Skeletal muscle tissue (tissue), 3 donors: ENCODE measurements at regions not wholly inside any gene's neighbourhood (a gene's known extent, or its start where the extent isn't known, plus 50 kb on each side); places are given as distances from the start of the nearest gene placed in this dataset.
"Not testable (repeated sequence)": the region's sequence is repeated elsewhere in the genome, so short reads cannot be mapped to it uniquely, and the experiment has no call there.

Experiments used
- H3K27ac ChIP-seq: one replicate; pipeline ENCODE4 v1.7.0; 2013; ENCODE audit warnings: mild to moderate bottlenecking, low read depth, low read length, inconsistent platforms
- H3K27me3 ChIP-seq, 3 donors: one replicate each; pipeline ENCODE4 v1.7.0; 2013; ENCODE audit warnings: low read length in 3 of 3; ENCODE audit not compliant: control insufficient read depth in 3 of 3, insufficient read depth in 3 of 3
- H3K36me3 ChIP-seq, 3 donors: one replicate each; pipeline ENCODE4 v1.7.0; 2013; ENCODE audit warnings: low read length in 3 of 3; ENCODE audit not compliant: control insufficient read depth in 3 of 3, insufficient read depth in 3 of 3
- H3K4me1 ChIP-seq, 3 donors: one replicate each; pipeline ENCODE4 v1.7.0; 2013; ENCODE audit warnings: low read length in 3 of 3, mild to moderate bottlenecking in 3 of 3; ENCODE audit not compliant: control insufficient read depth in 3 of 3, insufficient read depth in 3 of 3
- H3K4me3 ChIP-seq, 3 donors: one replicate each; pipeline ENCODE4 v1.7.0; 2013; ENCODE audit warnings: low read length in 3 of 3
- H3K9ac ChIP-seq, 3 donors: one replicate each; pipeline ENCODE4 v1.7.0; 2013; ENCODE audit warnings: low read length in 3 of 3, mild to moderate bottlenecking in 3 of 3, moderate library complexity in 2 of 3, low read depth in 1 of 3
- H3K9me3 ChIP-seq, 3 donors: one replicate each; pipeline ENCODE4 v1.7.0; 2013; ENCODE audit warnings: low read length in 3 of 3; ENCODE audit not compliant: control insufficient read depth in 3 of 3
- donor health status: Osteomylitis.

GRCh38 chr1:232355162-232356006 is 274.5 kb downstream of the SIPA1L2 start:
- no peaks in the 10 kb centered on the region for H3K9me3 ChIP-seq
- no peak overlapping the region for H3K27ac ChIP-seq
- no peaks in the 10 kb centered on the region for H3K36me3 ChIP-seq

DNA sequence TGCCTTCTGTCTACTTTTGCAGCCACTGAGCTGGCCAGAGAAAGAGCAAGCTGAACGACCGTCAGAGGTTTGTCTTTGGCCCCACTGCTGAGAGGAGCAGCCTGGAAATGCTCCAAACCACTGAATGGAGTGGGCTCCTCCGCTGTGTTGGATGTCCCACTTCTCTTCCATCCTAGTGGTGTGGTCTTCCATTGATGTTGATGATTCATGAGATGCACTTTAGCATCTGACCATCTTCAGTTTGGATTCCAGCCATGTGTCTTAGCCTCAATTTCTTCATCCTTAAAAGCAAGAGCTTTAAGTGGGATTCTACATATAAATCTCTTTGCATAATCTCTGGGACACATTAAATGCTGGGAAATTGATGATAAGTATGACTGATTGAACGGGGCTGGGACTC is 276.9 kb downstream of the SIPA1L2 start:
- no peak overlapping the region for H3K9ac ChIP-seq
- H3K9me3 ChIP-seq: no peaks in the 10 kb centered on the region
- H3K27ac ChIP-seq: no peak overlapping the region
- no peaks in the 10 kb centered on the region for H3K4me1 ChIP-seq
- no peak overlapping the region for H3K4me3 ChIP-seq
- H3K36me3 ChIP-seq: no peaks in the 10 kb centered on the region
- H3K27me3 ChIP-seq: no peaks in the 10 kb centered on the region

More at GRCh38 chr1:232355162-232356006, 274.5 kb downstream of the SIPA1L2 start:
- Histone ChIP-seq H3K27me3 (no peaks in the 10 kb centered on the region), H3K9ac (no peak overlapping the region), H3K4me1 (no peaks in the 10 kb centered on the region), H3K4me3 (no peak overlapping the region)

DNA sequence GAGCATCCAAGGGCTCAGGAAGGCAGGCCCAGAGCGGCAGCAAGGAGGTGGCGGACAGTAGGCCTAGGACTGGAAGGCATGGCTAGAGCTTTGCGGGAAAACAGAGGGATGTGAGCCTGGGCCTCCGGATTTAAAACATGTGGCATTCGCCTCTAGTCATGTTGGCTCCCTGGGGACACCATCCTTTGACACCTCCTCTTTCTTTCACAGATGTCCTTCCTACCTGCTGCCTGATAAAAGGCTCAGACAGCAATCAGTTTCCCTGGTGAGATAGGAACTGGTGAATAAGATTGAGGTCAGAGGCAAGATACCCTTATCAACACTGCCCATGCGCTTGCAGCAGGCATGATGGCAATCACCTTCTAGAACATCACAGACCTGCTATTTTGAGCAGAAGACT is 277.6 kb downstream of the SIPA1L2 start:
- no peaks in the 10 kb centered on the region for H3K9me3 ChIP-seq
- H3K4me3 ChIP-seq: no peak overlapping the region
- no peaks in the 10 kb centered on the region for H3K4me1 ChIP-seq
- H3K27ac ChIP-seq: no peak overlapping the region
- H3K9ac ChIP-seq: no peak overlapping the region
- H3K27me3 ChIP-seq: no peaks in the 10 kb centered on the region
- H3K36me3 ChIP-seq: no peaks in the 10 kb centered on the region

- Histone ChIP-seq H3K9ac (no peak overlapping the region), H3K27me3 (no peaks in the 10 kb centered on the region), H3K9me3 (no peaks in the 10 kb centered on the region), H3K4me1 (no peaks in the 10 kb centered on the region), H3K36me3 (no peaks in the 10 kb centered on the region), H3K27ac (no peak overlapping the region), H3K4me3 (no peak overlapping the region)
Observed at GRCh38 chr1:232351335-232351734, 278.6 kb downstream of the SIPA1L2 start.

- H3K27ac ChIP-seq: no peak overlapping the region
- no peak overlapping the region for H3K9ac ChIP-seq
- no peaks in the 10 kb centered on the region for H3K36me3 ChIP-seq
- H3K4me3 ChIP-seq: no peak overlapping the region
- no peaks in the 10 kb centered on the region for H3K27me3 ChIP-seq
- H3K9me3 ChIP-seq: no peaks in the 10 kb centered on the region
- H3K4me1 ChIP-seq: no peaks in the 10 kb centered on the region
Observed at GRCh38 chr1:232346844-232347243, 283.1 kb downstream of the SIPA1L2 start.

DNA sequence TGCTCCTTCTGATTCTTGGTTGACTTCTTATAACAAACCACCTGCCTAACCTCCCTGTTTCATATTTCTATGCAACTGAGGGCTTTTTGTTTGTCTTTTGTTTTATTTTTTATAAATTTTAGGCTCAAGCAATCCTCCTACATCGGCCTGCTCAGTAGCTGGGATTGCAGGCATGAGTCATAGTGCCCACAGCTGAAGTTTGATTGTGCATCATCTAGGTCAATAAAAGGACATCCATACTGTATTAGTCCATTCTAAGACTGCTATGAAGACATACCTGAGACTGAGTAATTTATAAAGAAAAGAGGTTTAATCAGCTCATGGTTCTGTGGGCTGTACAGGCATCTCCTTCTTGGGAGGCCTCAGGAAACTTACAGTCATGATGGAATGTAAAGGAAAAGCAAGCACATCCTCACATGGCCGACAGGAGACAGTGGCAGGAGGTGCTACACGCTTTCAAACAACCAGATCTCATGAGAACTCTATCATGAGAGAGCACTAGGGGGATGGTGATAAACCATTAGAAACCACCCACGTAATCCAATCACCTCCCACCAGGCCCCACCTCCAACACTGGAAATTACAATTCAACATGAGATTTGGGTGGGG is 285.0 kb downstream of the SIPA1L2 start:
- Histone ChIP-seq H3K27ac (no peak overlapping the region), H3K36me3 (no peaks in the 10 kb centered on the region), H3K27me3 (no peaks in the 10 kb centered on the region), H3K9me3 (no peaks in the 10 kb centered on the region), H3K9ac (no peak overlapping the region), H3K4me1 (no peaks in the 10 kb centered on the region), H3K4me3 (no peak overlapping the region)

- not testable (repeated sequence) for H3K9me3 ChIP-seq, H3K27ac ChIP-seq, H3K36me3 ChIP-seq, H3K9ac ChIP-seq, H3K27me3 ChIP-seq, H3K4me3 ChIP-seq, H3K4me1 ChIP-seq
Observed at GRCh38 chr1:232344186-232344585, 285.7 kb downstream of the SIPA1L2 start.

DNA sequence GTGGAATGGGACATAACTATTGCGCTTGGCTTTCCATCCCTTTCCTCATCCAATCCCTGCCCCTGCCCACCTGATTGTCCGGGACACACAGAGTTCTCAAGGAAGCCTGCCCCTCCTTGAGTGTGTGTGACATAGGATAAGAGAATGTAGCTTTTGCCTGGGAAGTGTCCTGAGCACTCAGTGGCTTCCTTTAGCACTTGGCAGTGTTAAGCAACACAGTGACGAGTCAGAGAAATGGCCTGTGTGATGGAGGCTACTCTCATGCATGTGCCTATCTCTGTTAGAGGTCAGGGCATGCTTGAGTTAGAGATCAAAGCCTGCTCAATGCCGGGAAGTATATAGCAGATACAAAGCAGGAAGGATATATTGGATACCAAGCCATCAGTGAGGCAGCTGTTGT is 289.5 kb downstream of the SIPA1L2 start:
- Histone ChIP-seq H3K27ac (no peak overlapping the region), H3K27me3 (no peaks in the 10 kb centered on the region), H3K9ac (no peak overlapping the region), H3K4me3 (no peak overlapping the region), H3K9me3 (no peaks in the 10 kb centered on the region), H3K4me1 (no peaks in the 10 kb centered on the region), H3K36me3 (no peaks in the 10 kb centered on the region)

GRCh38 chr1:232339073-232339472 is 290.9 kb downstream of the SIPA1L2 start:
- H3K27ac ChIP-seq: no peak overlapping the region
- no peaks in the 10 kb centered on the region for H3K27me3 ChIP-seq
- no peaks in the 10 kb centered on the region for H3K9me3 ChIP-seq
- no peaks in the 10 kb centered on the region for H3K4me1 ChIP-seq
- no peak overlapping the region for H3K9ac ChIP-seq
- H3K36me3 ChIP-seq: no peaks in the 10 kb centered on the region
- no peak overlapping the region for H3K4me3 ChIP-seq

- Histone ChIP-seq H3K27me3 (peaks cover 0 to 5% (median 5%) of the 10 kb centered on the region in 3 donors), H3K4me3 (no peak overlapping the region), H3K9me3 (no peaks in the 10 kb centered on the region), H3K36me3 (no peaks in the 10 kb centered on the region), H3K27ac (no peak overlapping the region), H3K4me1 (no peaks in the 10 kb centered on the region), H3K9ac (no peak overlapping the region)
Observed at GRCh38 chr1:232335741-232336293, 294.1 kb downstream of the SIPA1L2 start.
